Liver (tissue), 8 donors: ENCODE measurements at regions not wholly inside any gene's neighbourhood (a gene's known extent, or its start where the extent isn't known, plus 50 kb on each side); places are given as distances from the start of the nearest gene placed in this dataset.

Experiments used
- DNase-seq: peaks from one replicate; pipeline ENCODE4 v3.0.0-alpha.2; 2017; ENCODE audit warnings: low spot score
- H3K27ac ChIP-seq, 2 donors: one replicate each; pipeline ENCODE4 v1.7.0; 2013; ENCODE audit warnings: inconsistent platforms in 2 of 2, low read length in 2 of 2, control low read depth in 1 of 2, low read depth in 1 of 2, mild to moderate bottlenecking in 1 of 2
- H3K27me3 ChIP-seq, 4 donors: one replicate each; pipeline versions ENCODE4 v1.6.1 to v1.7.0; 2013; ENCODE audit warnings: low read length in 3 of 4, inconsistent platforms in 1 of 4, mild to moderate bottlenecking in 1 of 4, moderate library complexity in 1 of 4; ENCODE audit not compliant: control insufficient read depth in 4 of 4, insufficient read depth in 4 of 4
- H3K36me3 ChIP-seq, 4 donors: one replicate each; pipeline versions ENCODE4 v1.6.1 to v1.7.0; 2013; ENCODE audit warnings: low read length in 3 of 4, mild to moderate bottlenecking in 3 of 4, low read depth in 1 of 4, moderate library complexity in 1 of 4; ENCODE audit not compliant: control insufficient read depth in 4 of 4, insufficient read depth in 3 of 4
- H3K4me1 ChIP-seq, 4 donors: one replicate each; pipeline versions ENCODE4 v1.6.1 to v1.7.0; 2013; ENCODE audit warnings: low read length in 3 of 4, mild to moderate bottlenecking in 3 of 4, moderate library complexity in 1 of 4; ENCODE audit not compliant: control insufficient read depth in 4 of 4, insufficient read depth in 4 of 4
- H3K4me3 ChIP-seq, 3 donors: one replicate each; pipeline versions ENCODE4 v1.6.1 to v1.7.0; 2013; ENCODE audit warnings: low read length in 3 of 3, control low read depth in 1 of 3, low read depth in 1 of 3, mild to moderate bottlenecking in 1 of 3
- H3K9ac ChIP-seq, 2 donors: one replicate each; pipeline ENCODE4 v1.7.0; 2013; ENCODE audit warnings: low read length in 2 of 2, mild to moderate bottlenecking in 2 of 2, moderate library complexity in 2 of 2, control low read depth in 1 of 2, low read depth in 1 of 2
- H3K9me3 ChIP-seq, 4 donors: one replicate each; pipeline versions ENCODE4 v1.6.1 to v1.7.0; 2013; ENCODE audit warnings: low read length in 3 of 4; ENCODE audit not compliant: control insufficient read depth in 4 of 4
- ATF3 ChIP-seq: IDR thresholded peaks from 2 replicates; pipeline ENCODE4 v1.6.1; 2016; ENCODE audit warnings: antibody characterized with exemption
- EGR1 ChIP-seq, 2 donors: IDR thresholded peaks; 2 replicates each; pipeline ENCODE4 v1.6.1; 2016 to 2018; ENCODE audit warnings: antibody characterized with exemption in 2 of 2, low read depth in 2 of 2
- FOXA1 ChIP-seq: IDR thresholded peaks from 2 replicates; pipeline ENCODE4 v1.6.1; 2016; ENCODE audit warnings: antibody characterized with exemption
- FOXA2 ChIP-seq: IDR thresholded peaks from 2 replicates; pipeline ENCODE4 v1.6.1; 2016; ENCODE audit warnings: antibody characterized with exemption
- GABPA ChIP-seq, 2 donors: IDR thresholded peaks in 1 of 2; conservative IDR thresholded peaks in 1 of 2; 2 replicates each; pipeline ENCODE4 v1.6.1; 2016; ENCODE audit warnings: antibody characterized with exemption in 2 of 2, mild to moderate bottlenecking in 1 of 2, moderate library complexity in 1 of 2
- HNF4A ChIP-seq, 2 donors: conservative IDR thresholded peaks; 2 replicates each; pipeline ENCODE4 v1.6.1; 2016; ENCODE audit warnings: antibody characterized with exemption in 2 of 2, mild to moderate bottlenecking in 2 of 2
- HNF4G ChIP-seq: IDR thresholded peaks from 2 replicates; pipeline ENCODE4 v1.6.1; 2016; ENCODE audit warnings: antibody characterized with exemption
- JUND ChIP-seq, 2 donors: IDR thresholded peaks; 2 replicates each; pipeline ENCODE4 v1.6.1; 2016; ENCODE audit warnings: antibody characterized with exemption in 2 of 2
- NR2F2 ChIP-seq: IDR thresholded peaks from 2 replicates; pipeline ENCODE4 v1.6.1; 2016; ENCODE audit warnings: antibody characterized with exemption
- RAD21 ChIP-seq, 2 donors: IDR thresholded peaks; 2 replicates each; pipeline ENCODE4 v1.6.1; 2016; ENCODE audit warnings: antibody characterized with exemption in 2 of 2, mild to moderate bottlenecking in 2 of 2
- RXRA ChIP-seq, 2 donors: IDR thresholded peaks; 2 replicates each; pipeline ENCODE4 v1.6.1; 2017 to 2018; ENCODE audit warnings: antibody characterized with exemption in 2 of 2, mild to moderate bottlenecking in 1 of 2
- SP1 ChIP-seq: IDR thresholded peaks from 2 replicates; pipeline ENCODE4 v1.6.1; 2018; ENCODE audit warnings: antibody characterized with exemption, mild to moderate bottlenecking
- TAF1 ChIP-seq: conservative IDR thresholded peaks from 2 replicates; pipeline ENCODE4 v1.6.1; 2016; ENCODE audit warnings: antibody characterized with exemption, mild to moderate bottlenecking
- YY1 ChIP-seq: IDR thresholded peaks from 2 replicates; pipeline ENCODE4 v1.6.1; 2016; ENCODE audit warnings: antibody characterized with exemption, mild to moderate bottlenecking
- WGBS: extraction: QIAGEN DNeasy Blood & Tissue Kit; methylation state at CpG from one replicate; pipeline ENCODE4 v1.1.7; 2013; 5-methylcytosine and 5-hydroxymethylcytosine counted together
- TF ChIP-seq, protein P1 (sequence below): IDR thresholded peaks from 2 replicates; pipeline ENCODE4 v1.6.1; 2016; ENCODE audit warnings: antibody characterized with exemption
- TF ChIP-seq, protein P2 (sequence below): fragments of 150-350 bp; IDR thresholded peaks from 2 replicates; pipeline ENCODE4 v1.5.1; 2017; ENCODE audit warnings: improper control_type of control experiment, low read depth, low read length; ENCODE audit not compliant: missing input control
- TF ChIP-seq, protein P3 (sequence below): IDR thresholded peaks from 2 replicates; pipeline ENCODE4 v1.6.1; 2016; ENCODE audit warnings: antibody characterized with exemption
- donor health status: healthy.
- donor health status: healthy.
- donor health status: healthy.
- donor health status: healthy.
- donor health status: healthy.

DNA sequence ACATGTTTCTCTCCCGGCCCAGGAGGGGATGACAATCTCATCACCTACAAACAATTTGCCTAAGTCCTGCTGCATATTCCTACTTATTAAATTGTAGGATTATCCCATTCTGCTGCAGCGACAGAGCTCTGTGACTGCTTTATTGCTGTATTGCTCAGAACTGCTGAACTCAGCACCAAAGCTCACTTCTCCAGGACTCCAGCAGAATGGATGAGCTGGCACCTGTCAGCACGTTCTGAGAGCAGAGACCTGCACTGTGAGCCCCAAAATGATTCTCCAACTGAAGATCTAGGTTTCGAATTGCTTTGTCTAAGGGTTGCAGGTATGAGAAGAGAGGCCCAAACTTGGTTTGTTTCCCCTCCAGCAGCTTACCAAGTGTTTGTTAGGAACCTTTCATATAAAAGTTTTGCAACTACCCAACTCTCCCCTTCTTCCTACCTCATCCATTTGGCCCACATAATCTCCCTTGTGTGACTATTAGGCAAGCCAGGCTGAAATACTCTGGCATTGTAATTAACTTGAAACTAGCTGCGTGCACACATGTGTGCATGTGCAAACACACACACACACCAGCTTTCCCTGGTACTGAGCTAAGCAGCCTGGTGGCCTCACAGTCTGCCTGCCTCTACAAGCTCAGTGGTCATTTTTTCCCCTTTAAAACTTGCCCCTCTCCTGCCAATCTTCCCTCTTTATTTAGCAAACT is 161.4 kb upstream of the CAMK1G start:
- WGBS = 45% methylated on average over 5 of the region's 5 CpGs
- Histone ChIP-seq H3K27me3 (peaks cover 0 to 3% (median 0%) of the 10 kb centered on the region in 4 donors), H3K9me3 (no peaks in the 10 kb centered on the region), H3K4me3 (no peak overlapping the region), H3K4me1 (no peaks in the 10 kb centered on the region), H3K27ac (no peak overlapping the region), H3K36me3 (no peaks in the 10 kb centered on the region), H3K9ac (no peak overlapping the region)
- TF ChIP-seq, protein P1, sequence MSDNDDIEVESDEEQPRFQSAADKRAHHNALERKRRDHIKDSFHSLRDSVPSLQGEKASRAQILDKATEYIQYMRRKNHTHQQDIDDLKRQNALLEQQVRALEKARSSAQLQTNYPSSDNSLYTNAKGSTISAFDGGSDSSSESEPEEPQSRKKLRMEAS = no peak
- TF ChIP-seq, protein P2, sequence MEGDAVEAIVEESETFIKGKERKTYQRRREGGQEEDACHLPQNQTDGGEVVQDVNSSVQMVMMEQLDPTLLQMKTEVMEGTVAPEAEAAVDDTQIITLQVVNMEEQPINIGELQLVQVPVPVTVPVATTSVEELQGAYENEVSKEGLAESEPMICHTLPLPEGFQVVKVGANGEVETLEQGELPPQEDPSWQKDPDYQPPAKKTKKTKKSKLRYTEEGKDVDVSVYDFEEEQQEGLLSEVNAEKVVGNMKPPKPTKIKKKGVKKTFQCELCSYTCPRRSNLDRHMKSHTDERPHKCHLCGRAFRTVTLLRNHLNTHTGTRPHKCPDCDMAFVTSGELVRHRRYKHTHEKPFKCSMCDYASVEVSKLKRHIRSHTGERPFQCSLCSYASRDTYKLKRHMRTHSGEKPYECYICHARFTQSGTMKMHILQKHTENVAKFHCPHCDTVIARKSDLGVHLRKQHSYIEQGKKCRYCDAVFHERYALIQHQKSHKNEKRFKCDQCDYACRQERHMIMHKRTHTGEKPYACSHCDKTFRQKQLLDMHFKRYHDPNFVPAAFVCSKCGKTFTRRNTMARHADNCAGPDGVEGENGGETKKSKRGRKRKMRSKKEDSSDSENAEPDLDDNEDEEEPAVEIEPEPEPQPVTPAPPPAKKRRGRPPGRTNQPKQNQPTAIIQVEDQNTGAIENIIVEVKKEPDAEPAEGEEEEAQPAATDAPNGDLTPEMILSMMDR = no peak
- TF ChIP-seq JUND (IDR thresholded peaks at IDR 0.05) (no peak), YY1 (no peak), FOXA2 (no peak), HNF4A (conservative IDR thresholded peaks at IDR 0.05) (no peak), GABPA (IDR thresholded peaks at IDR 0.05 in 1 of 2, conservative IDR thresholded peaks at IDR 0.05 in 1 of 2) (no peak), NR2F2 (no peak), TAF1 (no peak), EGR1 (IDR thresholded peaks at IDR 0.05; ENCODE audit: low read depth in 2 of 2) (no peak), RXRA (IDR thresholded peaks at IDR 0.05) (no peak), RAD21 (IDR thresholded peaks at IDR 0.05) (no peak), HNF4G (no peak), SP1 (no peak)
- TF ChIP-seq, protein P3, sequence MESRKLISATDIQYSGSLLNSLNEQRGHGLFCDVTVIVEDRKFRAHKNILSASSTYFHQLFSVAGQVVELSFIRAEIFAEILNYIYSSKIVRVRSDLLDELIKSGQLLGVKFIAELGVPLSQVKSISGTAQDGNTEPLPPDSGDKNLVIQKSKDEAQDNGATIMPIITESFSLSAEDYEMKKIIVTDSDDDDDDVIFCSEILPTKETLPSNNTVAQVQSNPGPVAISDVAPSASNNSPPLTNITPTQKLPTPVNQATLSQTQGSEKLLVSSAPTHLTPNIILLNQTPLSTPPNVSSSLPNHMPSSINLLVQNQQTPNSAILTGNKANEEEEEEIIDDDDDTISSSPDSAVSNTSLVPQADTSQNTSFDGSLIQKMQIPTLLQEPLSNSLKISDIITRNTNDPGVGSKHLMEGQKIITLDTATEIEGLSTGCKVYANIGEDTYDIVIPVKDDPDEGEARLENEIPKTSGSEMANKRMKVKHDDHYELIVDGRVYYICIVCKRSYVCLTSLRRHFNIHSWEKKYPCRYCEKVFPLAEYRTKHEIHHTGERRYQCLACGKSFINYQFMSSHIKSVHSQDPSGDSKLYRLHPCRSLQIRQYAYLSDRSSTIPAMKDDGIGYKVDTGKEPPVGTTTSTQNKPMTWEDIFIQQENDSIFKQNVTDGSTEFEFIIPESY = no peak
- no peak for DNase-seq

GRCh38 chr1:209425959-209426358 is 157.6 kb upstream of the CAMK1G start:
- Histone ChIP-seq H3K9ac (no peak overlapping the region), H3K9me3 (no peaks in the 10 kb centered on the region), H3K36me3 (no peaks in the 10 kb centered on the region), H3K27me3 (peaks cover 0 to 11% (median 4%) of the 10 kb centered on the region in 4 donors), H3K4me1 (no peaks in the 10 kb centered on the region), H3K27ac (no peak overlapping the region), H3K4me3 (no peak overlapping the region)
- WGBS = 66% methylated on average over 5 of the region's 5 CpGs
- no peak for DNase-seq
- TF ChIP-seq, protein P2 = no peak
- TF ChIP-seq ATF3 (no peak), FOXA1 (no peak)
